Embryonic facial prominence (tissue), 1 donor: ENCODE measurements at regions not wholly inside any gene's neighbourhood (a gene's known extent, or its start where the extent isn't known, plus 50 kb on each side); places are given as distances from the start of the nearest gene placed in this dataset.

Experiments
- DNase-seq: peaks from one replicate; pipeline ENCODE4 v3.0.0-alpha.2; 2016; ENCODE audit errors: extremely low spot score

GRCh38 chr18:8944871-8945245 is 157.6 kb upstream of the NDUFV2 start:
- DNase-seq: no peak

GRCh38 chr18:8945514-8945913 is 157.0 kb upstream of the NDUFV2 start:
- DNase-seq: no peak

GRCh38 chr18:8946066-8946838 is 156.2 kb upstream of the NDUFV2 start:
- no peak for DNase-seq

- no peak for DNase-seq
Measured at GRCh38 chr18:8947566-8947965, 154.9 kb upstream of the NDUFV2 start.

- DNase-seq: no peak
Measured at GRCh38 chr18:8948011-8948410, 154.5 kb upstream of the NDUFV2 start.

- no peak for DNase-seq
Measured at GRCh38 chr18:8948471-8949149, 153.9 kb upstream of the NDUFV2 start.

GRCh38 chr18:8949206-8949605 is 153.3 kb upstream of the NDUFV2 start:
- no peak for DNase-seq

- no peak for DNase-seq
Measured at GRCh38 chr18:8951491-8951890, 151.0 kb upstream of the NDUFV2 start.

GRCh38 chr18:8952174-8952573 is 150.3 kb upstream of the NDUFV2 start:
- DNase-seq: no peak

- no peak for DNase-seq
Measured at GRCh38 chr18:8952769-8953760, 149.4 kb upstream of the NDUFV2 start.

GRCh38 chr18:8957731-8958130 is 144.8 kb upstream of the NDUFV2 start:
- no peak for DNase-seq

- DNase-seq: no peak
Measured at GRCh38 chr18:8958660-8959059, 143.8 kb upstream of the NDUFV2 start.

GRCh38 chr18:8959551-8960135 is 142.9 kb upstream of the NDUFV2 start:
- no peak for DNase-seq

GRCh38 chr18:8960740-8961657 is 141.5 kb upstream of the NDUFV2 start:
- no peak for DNase-seq

- no peak for DNase-seq
Measured at GRCh38 chr18:8962192-8962779, 140.2 kb upstream of the NDUFV2 start.

GRCh38 chr18:8962855-8963635 is 139.5 kb upstream of the NDUFV2 start:
- DNase-seq: no peak

- no peak for DNase-seq
Measured at GRCh38 chr18:8963876-8964275, 138.6 kb upstream of the NDUFV2 start.

- no peak for DNase-seq
Measured at GRCh38 chr18:8965398-8965797, 137.1 kb upstream of the NDUFV2 start.

GRCh38 chr18:8966821-8967220 is 135.7 kb upstream of the NDUFV2 start:
- no peak for DNase-seq

GRCh38 chr18:8967573-8967972 is 134.9 kb upstream of the NDUFV2 start:
- no peak for DNase-seq
